HepG2 (cell line): ENCODE measurements at regions not wholly inside any gene's neighbourhood (a gene's known extent, or its start where the extent isn't known, plus 50 kb on each side); places are given as distances from the start of the nearest gene placed in this dataset.

ENCODE experiments used
- ATAC-seq: fragments of 200-7000 bp; cut with Tn5 transposase; 3 replicates; pipeline ENCODE4 v1.9.1; 2020; ENCODE audit warnings: mild to moderate bottlenecking, moderate library complexity
- BruUV-seq: library from RNA; stranded (reverse); fragments of 400-500 nt; replicated peaks from 2 replicates; lab custom pipeline; 2021; lab: Mats Ljungman, UMichigan
- CTCF ChIA-PET: fragments of 300-600 bp; formaldehyde crosslinking; extraction: SDS; loops from one replicate; lab custom pipeline; 2021; ENCODE audit warnings: low total read pairs, inconsistent platforms, low intra/inter-chr PET ratio; lab: Yijun Ruan, JAX
- POLR2A ChIA-PET: fragments of 350-600 bp; sonication (Branson Sonifier 250); formaldehyde crosslinking; loops from one replicate; lab custom pipeline; 2020; ENCODE audit warnings: antibody characterized with exemption, inconsistent platforms; lab: Yijun Ruan, JAX
- DNase-seq: peaks from one replicate; pipeline ENCODE4 v3.0.0-alpha.2; 2015; ENCODE audit warnings: low spot score
- FAIRE-seq: peaks from 3 replicates; lab custom pipeline; 2011; peaks lifted over from hg19 to GRCh38; lab: Jason Lieb, UNC
- H2AFZ ChIP-seq: one replicate; pipeline ENCODE4 v1.6.1; 2011; ENCODE audit warnings: low read length, inconsistent platforms
- H3K27ac ChIP-seq: fragments of 300-600 bp; 3 replicates; pipeline ENCODE4 v1.8.0; 2011; ENCODE audit warnings: mixed run types, mild to moderate bottlenecking, mixed read lengths, low read length, inconsistent platforms; ENCODE audit not compliant: insufficient read depth; ENCODE audit errors: extremely low read length
- H3K27me3 ChIP-seq, 2 experiments: fragments of 200-600 bp in 1 of 2; 2 replicates in 1 of 2; 3 replicates in 1 of 2; pipeline versions ENCODE4 v1.6.0 to v1.8.0; 2011; ENCODE audit warnings: low read length in 2 of 2, mild to moderate bottlenecking in 2 of 2, moderate library complexity in 2 of 2, inconsistent platforms in 1 of 2; ENCODE audit not compliant: insufficient read depth in 2 of 2, control insufficient read depth in 1 of 2
- H3K36me3 ChIP-seq, 2 experiments: fragments of 200-600 bp in 1 of 2; replicated peaks in 1 of 2; 2 replicates in 1 of 2; 3 replicates in 1 of 2; pipeline versions ENCODE4 v1.5.1 to v1.8.0; 2011; ENCODE audit warnings: low read length in 2 of 2, inconsistent platforms in 1 of 2; ENCODE audit not compliant: insufficient read depth in 2 of 2, control insufficient read depth in 1 of 2
- H3K4me1 ChIP-seq: 2 replicates; pipeline ENCODE4 v1.5.1; 2012; ENCODE audit warnings: low read length, inconsistent platforms; ENCODE audit not compliant: insufficient read depth
- H3K4me2 ChIP-seq: 2 replicates; pipeline ENCODE4 v1.6.0; 2011; ENCODE audit warnings: low read depth, low read length, inconsistent platforms
- H3K4me3 ChIP-seq, 3 experiments: fragments of 200-600 bp in 1 of 3; sonication (generic), shearing (Covaris generic) in 1 of 3; replicated peaks in 1 of 3; 2 replicates each; pipeline ENCODE4 v1.5.1; 2011 to 2016; ENCODE audit warnings: low read length in 3 of 3, inconsistent platforms in 2 of 3, low read depth in 2 of 3, mild to moderate bottlenecking in 2 of 3, control low read depth in 1 of 3, mixed read lengths in 1 of 3; ENCODE audit not compliant: insufficient read depth in 1 of 3
- H3K79me2 ChIP-seq: one replicate; pipeline ENCODE4 v1.6.1; 2011; ENCODE audit warnings: low read length, inconsistent platforms; ENCODE audit not compliant: insufficient read depth
- H3K9ac ChIP-seq: 2 replicates; pipeline ENCODE4 v1.6.0; 2011; ENCODE audit warnings: mild to moderate bottlenecking, low read depth, low read length, inconsistent platforms; ENCODE audit not compliant: insufficient read depth
- H3K9me3 ChIP-seq: 2 replicates; pipeline ENCODE4 v1.5.1; 2012; ENCODE audit warnings: mild to moderate bottlenecking, low read length
- H4K20me1 ChIP-seq: 2 replicates; pipeline ENCODE4 v1.6.0; 2011; ENCODE audit warnings: inconsistent platforms, mild to moderate bottlenecking, low read length, moderate library complexity; ENCODE audit not compliant: insufficient read depth
- ATF7 ChIP-seq, 2 experiments: fragments of 450-650 bp in 1 of 2; sonication (generic) in 1 of 2; formaldehyde crosslinking in 1 of 2; IDR thresholded peaks; 2 replicates each; pipeline versions ENCODE4 v1.4.0 to v1.6.1; 2016 to 2020; ENCODE audit warnings: antibody characterized with exemption in 1 of 2, mild to moderate bottlenecking in 1 of 2, missing genetic modification reagents in 1 of 2
- CHD4 ChIP-seq: fragments of 200-600 bp; sonication (generic); IDR thresholded peaks from 2 replicates; pipeline ENCODE4 v1.7.0; 2017; ENCODE audit warnings: mild to moderate bottlenecking, low read length, borderline replicate concordance
- EHMT2 ChIP-seq: fragments of 200-600 bp; sonication (generic); IDR thresholded peaks from 2 replicates; pipeline ENCODE4 v1.7.0; 2017; ENCODE audit warnings: antibody characterized with exemption, low read depth, low read length, borderline replicate concordance
- FOSL2 ChIP-seq: sonication (generic); formaldehyde crosslinking; IDR thresholded peaks from 2 replicates; pipeline ENCODE4 v1.4.0; 2020; ENCODE audit warnings: missing genetic modification reagents
- GPN1 ChIP-seq: sonication (generic); formaldehyde crosslinking; IDR thresholded peaks from 2 replicates; pipeline ENCODE4 v1.5.1; 2020; ENCODE audit warnings: missing genetic modification reagents, borderline replicate concordance
- HNF4A ChIP-seq: sonication (generic); formaldehyde crosslinking; IDR thresholded peaks from 2 replicates; pipeline ENCODE4 v1.4.0; 2020; ENCODE audit warnings: missing genetic modification reagents
- NBN ChIP-seq: fragments of 450-650 bp; conservative IDR thresholded peaks from 2 replicates; pipeline ENCODE4 v1.6.1; 2017
- NCOA5 ChIP-seq: sonication (generic); formaldehyde crosslinking; IDR thresholded peaks from 2 replicates; pipeline ENCODE4 v1.4.0; 2020; ENCODE audit warnings: missing genetic modification reagents
- POLR2AphosphoS5 ChIP-seq: IDR thresholded peaks from 2 replicates; pipeline ENCODE4 v1.6.1; 2012; ENCODE audit warnings: low read depth, low read length
- TSC22D2 ChIP-seq: sonication (generic); formaldehyde crosslinking; IDR thresholded peaks from 2 replicates; pipeline ENCODE4 v1.5.1; 2020; ENCODE audit warnings: missing genetic modification reagents, mild to moderate bottlenecking, borderline replicate concordance
- WIZ ChIP-seq: sonication (generic); formaldehyde crosslinking; IDR thresholded peaks from 2 replicates; pipeline ENCODE4 v1.5.1; 2020; ENCODE audit warnings: mild to moderate bottlenecking, missing genetic modification reagents
- ZFP90 ChIP-seq: sonication (generic); formaldehyde crosslinking; IDR thresholded peaks from 2 replicates; pipeline ENCODE4 v1.8.0; 2022; ENCODE audit warnings: missing genetic modification reagents, mild to moderate bottlenecking, inconsistent platforms, borderline replicate concordance
- ZNF12 ChIP-seq: sonication (generic); formaldehyde crosslinking; IDR thresholded peaks from 2 replicates; pipeline ENCODE4 v1.5.0; 2020; ENCODE audit warnings: missing genetic modification reagents
- ZNF282 ChIP-seq: fragments of 450-650 bp; IDR thresholded peaks from 2 replicates; pipeline ENCODE4 v1.6.1; 2018; ENCODE audit not compliant: partially characterized antibody
- ZNF292 ChIP-seq: sonication (generic); formaldehyde crosslinking; IDR thresholded peaks from 2 replicates; pipeline ENCODE4 v1.8.1; 2022; ENCODE audit warnings: mild to moderate bottlenecking, low read depth, missing genetic modification reagents, borderline replicate concordance
- ZNF615 ChIP-seq: sonication (generic); formaldehyde crosslinking; IDR thresholded peaks from 2 replicates; pipeline ENCODE4 v1.5.0; 2020; ENCODE audit warnings: mild to moderate bottlenecking, missing genetic modification reagents, borderline replicate concordance
- ZNF749 ChIP-seq: sonication (generic); formaldehyde crosslinking; IDR thresholded peaks from 2 replicates; pipeline ENCODE4 v1.8.0; 2022; ENCODE audit warnings: mild to moderate bottlenecking, missing genetic modification reagents, moderate library complexity, borderline replicate concordance
- WGBS: methylation state at CpG from one replicate; pipeline ENCODE4 v1.1.6; 2017; ENCODE audit warnings: low lambda C conversion rate; 5-methylcytosine and 5-hydroxymethylcytosine counted together
- in situ Hi-C: cut with HindIII; loops from 2 replicates; pipeline ENCODE4 v1.10.0; 2017; ENCODE audit warnings: low pct_unique_long_range_greater_than_20kb; ENCODE audit not compliant: extremely low pct_ligation_motif_present
- intact Hi-C: fragments of 100-400 bp; cut with micrococcal nuclease; formaldehyde crosslinking; loops from one replicate; pipeline ENCODE4 v1.10.0; 2022; ENCODE audit not compliant: unreplicated experiment
- TF ChIP-seq, protein P1 (sequence below): sonication (generic); formaldehyde crosslinking; IDR thresholded peaks from 2 replicates; pipeline ENCODE4 v1.4.0; 2020; ENCODE audit warnings: missing genetic modification reagents, borderline replicate concordance

DNA sequence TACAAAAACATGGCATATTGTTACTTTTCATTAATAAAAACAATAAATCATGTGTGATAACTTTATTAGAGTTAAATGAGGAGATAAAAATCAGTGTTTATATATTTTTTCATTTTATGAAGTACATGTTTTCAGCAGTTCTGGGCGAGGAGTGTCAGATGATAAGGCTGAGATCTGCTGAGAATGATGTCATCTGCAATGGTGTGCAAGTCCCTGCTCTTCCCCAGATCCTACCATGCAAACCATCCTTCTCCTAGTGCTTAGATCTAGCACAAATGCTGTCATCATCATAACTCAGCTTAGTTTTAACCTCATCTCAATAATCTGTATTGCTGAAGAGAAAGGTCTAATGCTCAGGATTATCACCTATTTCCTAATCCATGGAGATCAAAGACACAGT is 214.4 kb upstream of the DAB1 start:
- Histone ChIP-seq H3K79me2 (no peaks in the 10 kb centered on the region), H2AFZ (no peak overlapping the region), H3K4me1 (no peaks in the 10 kb centered on the region), H3K27ac (no peak overlapping the region), H3K4me2 (no peak overlapping the region), H3K36me3 (no peaks in the 10 kb centered on the region), H3K4me3 (no peak overlapping the region), H3K27me3 (peaks cover 0 to 3% of the 10 kb centered on the region in 2 experiments; a peak in 1 of 5 replicates), H3K9ac (no peak overlapping the region), H4K20me1 (no peaks in the 10 kb centered on the region), H3K9me3 (no peaks in the 10 kb centered on the region)
- no peak for FAIRE-seq
- ATAC-seq, result no peak
- BruUV-seq, result no TSS peak
- TF ChIP-seq ZFP90 (CRISPR knock-in tag) (no peak), ATF7 (IDR thresholded peaks at IDR 0.05) (peak; percentile 53; the same call in 1 of the 2 replicates), ATF7 (CRISPR knock-in tag; IDR thresholded peaks at IDR 0.05) (no peak)
- 0% methylated on average over 1 of the region's 1 CpG for WGBS
- no peak for DNase-seq
- POLR2A ChIA-PET, result no interaction called here
- CTCF ChIA-PET, result no interaction called here
- intact Hi-C loops (no loop called here), in situ Hi-C loops (no loop called here)

DNA sequence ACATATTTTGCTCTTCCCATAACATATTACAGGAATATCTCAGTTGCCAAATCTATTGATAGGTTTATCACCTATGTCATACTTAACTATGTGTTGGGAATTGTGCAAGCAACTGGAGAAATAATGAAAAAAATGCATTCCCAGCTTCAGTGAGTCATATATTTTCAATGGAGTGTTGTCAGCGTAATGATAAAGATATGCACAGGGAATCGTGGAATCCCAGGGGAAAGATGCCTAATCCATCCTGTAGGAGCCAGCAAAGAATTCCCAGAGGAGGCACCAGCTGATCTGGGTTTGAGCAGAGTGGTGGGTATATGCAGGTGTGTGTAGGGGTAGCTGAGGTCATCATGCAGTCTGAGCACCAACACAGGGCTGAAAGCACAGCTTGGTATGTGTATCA is 213.3 kb upstream of the DAB1 start:
- DNase-seq (no peak), ATAC-seq (no peak), FAIRE-seq (no peak)
- no TSS peak for BruUV-seq
- H3K4me2 ChIP-seq, result no peak overlapping the region
- H3K27ac ChIP-seq, result no peak overlapping the region
- H3K4me3 ChIP-seq, result no peak overlapping the region
- H4K20me1 ChIP-seq, result no peaks in the 10 kb centered on the region
- H3K27me3 ChIP-seq, result no peaks in the 10 kb centered on the region; a peak in 1 of 5 replicates
- no peak overlapping the region for H2AFZ ChIP-seq
- 0% methylated on average over 2 of the region's 2 CpGs for WGBS
- no peaks in the 10 kb centered on the region for H3K79me2 ChIP-seq
- no peak for TF ChIP-seq POLR2AphosphoS5
- TF ChIP-seq ZNF615, result no peak
- no peak for TF ChIP-seq HNF4A (CRISPR knock-in tag)
- no peak for TF ChIP-seq EHMT2
- TF ChIP-seq ZNF292 (CRISPR knock-in tag), result no peak
- TF ChIP-seq NBN, result no peak
- TF ChIP-seq NCOA5 (CRISPR knock-in tag), result no peak
- no peak for TF ChIP-seq CHD4
- no peak for TF ChIP-seq ZFP90 (CRISPR knock-in tag)
- no peak for TF ChIP-seq WIZ
- no peak for TF ChIP-seq ZNF12
- TF ChIP-seq TSC22D2, result no peak
- no peak for TF ChIP-seq ZNF749 (CRISPR knock-in tag)
- no peak for TF ChIP-seq FOSL2 (CRISPR knock-in tag)
- no peak for TF ChIP-seq GPN1
- TF ChIP-seq, protein P1, sequence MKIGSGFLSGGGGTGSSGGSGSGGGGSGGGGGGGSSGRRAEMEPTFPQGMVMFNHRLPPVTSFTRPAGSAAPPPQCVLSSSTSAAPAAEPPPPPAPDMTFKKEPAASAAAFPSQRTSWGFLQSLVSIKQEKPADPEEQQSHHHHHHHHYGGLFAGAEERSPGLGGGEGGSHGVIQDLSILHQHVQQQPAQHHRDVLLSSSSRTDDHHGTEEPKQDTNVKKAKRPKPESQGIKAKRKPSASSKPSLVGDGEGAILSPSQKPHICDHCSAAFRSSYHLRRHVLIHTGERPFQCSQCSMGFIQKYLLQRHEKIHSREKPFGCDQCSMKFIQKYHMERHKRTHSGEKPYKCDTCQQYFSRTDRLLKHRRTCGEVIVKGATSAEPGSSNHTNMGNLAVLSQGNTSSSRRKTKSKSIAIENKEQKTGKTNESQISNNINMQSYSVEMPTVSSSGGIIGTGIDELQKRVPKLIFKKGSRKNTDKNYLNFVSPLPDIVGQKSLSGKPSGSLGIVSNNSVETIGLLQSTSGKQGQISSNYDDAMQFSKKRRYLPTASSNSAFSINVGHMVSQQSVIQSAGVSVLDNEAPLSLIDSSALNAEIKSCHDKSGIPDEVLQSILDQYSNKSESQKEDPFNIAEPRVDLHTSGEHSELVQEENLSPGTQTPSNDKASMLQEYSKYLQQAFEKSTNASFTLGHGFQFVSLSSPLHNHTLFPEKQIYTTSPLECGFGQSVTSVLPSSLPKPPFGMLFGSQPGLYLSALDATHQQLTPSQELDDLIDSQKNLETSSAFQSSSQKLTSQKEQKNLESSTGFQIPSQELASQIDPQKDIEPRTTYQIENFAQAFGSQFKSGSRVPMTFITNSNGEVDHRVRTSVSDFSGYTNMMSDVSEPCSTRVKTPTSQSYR (CRISPR knock-in tag), result no peak
- TF ChIP-seq ZNF282, result no peak
- H3K4me1 ChIP-seq, result no peaks in the 10 kb centered on the region
- no peak overlapping the region for H3K9ac ChIP-seq
- POLR2A ChIA-PET, result no interaction called here
- intact Hi-C loops, result no loop called here
- no peaks in the 10 kb centered on the region for H3K9me3 ChIP-seq
- in situ Hi-C loops, result no loop called here
- no peaks in the 10 kb centered on the region for H3K36me3 ChIP-seq
- CTCF ChIA-PET, result no interaction called here
